HG03060 (cell line): ENCODE measurements at regions not wholly inside any gene's neighbourhood (a gene's known extent, or its start where the extent isn't known, plus 50 kb on each side); places are given as distances from the start of the nearest gene placed in this dataset.
"Not testable (repeated sequence)": the region's sequence is repeated elsewhere in the genome, so short reads cannot be mapped to it uniquely, and the experiment has no call there.

Experiments
- ATAC-seq: cut with Tn5 transposase; IDR thresholded peaks from one replicate; pipeline ENCODE4 v1.9.1; 2021; ENCODE audit warnings: low read depth, moderate number of reproducible peaks; ENCODE audit not compliant: unreplicated experiment

GRCh38 chr2:129906861-129907235 is 72.6 kb upstream of the RAB6C start:
- no peak for ATAC-seq

GRCh38 chr2:129907256-129907998 is 72.0 kb upstream of the RAB6C start:
- no peak for ATAC-seq

GRCh38 chr2:129908721-129909373 is 70.6 kb upstream of the RAB6C start:
- no peak for ATAC-seq

DNA sequence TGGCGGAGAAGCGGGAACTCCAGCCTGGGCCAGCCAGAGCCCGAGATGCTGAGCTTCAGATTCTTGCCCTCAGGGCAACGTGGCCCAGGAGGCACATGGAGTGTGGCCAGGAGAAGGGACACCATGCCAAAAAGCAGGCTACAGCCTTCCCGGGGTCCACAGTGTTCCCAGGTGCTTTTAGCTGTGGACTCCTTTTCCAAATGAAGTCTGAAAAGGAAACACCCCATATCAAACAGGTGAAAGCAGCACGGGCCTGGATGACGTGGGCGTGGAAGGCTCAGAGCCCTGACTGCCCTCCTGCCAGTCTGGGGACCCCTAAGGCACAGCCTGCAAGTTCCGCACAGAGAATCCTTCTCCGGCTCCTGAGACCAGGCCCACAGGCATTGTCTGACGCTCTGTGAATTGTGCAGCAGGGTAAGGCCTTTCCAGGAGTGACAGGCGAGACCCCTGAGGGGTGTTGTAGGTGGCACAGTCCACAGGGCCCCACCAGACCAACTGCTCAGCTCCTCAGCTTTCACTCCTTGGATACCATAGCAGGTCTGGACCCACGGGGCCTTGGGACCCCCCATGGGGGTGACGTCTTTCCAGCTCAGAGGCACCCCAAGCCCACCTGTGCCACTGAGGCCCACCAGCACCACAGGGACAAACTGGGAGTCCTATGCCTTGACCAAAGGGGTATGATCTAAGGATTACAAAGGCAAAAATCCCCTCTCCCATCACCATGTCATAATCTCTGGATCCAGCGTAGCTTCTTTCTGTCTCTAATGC is 69.6 kb upstream of the RAB6C start:
- no peak for ATAC-seq

GRCh38 chr2:129910446-129911362 is 68.8 kb upstream of the RAB6C start:
- ATAC-seq = no peak

DNA sequence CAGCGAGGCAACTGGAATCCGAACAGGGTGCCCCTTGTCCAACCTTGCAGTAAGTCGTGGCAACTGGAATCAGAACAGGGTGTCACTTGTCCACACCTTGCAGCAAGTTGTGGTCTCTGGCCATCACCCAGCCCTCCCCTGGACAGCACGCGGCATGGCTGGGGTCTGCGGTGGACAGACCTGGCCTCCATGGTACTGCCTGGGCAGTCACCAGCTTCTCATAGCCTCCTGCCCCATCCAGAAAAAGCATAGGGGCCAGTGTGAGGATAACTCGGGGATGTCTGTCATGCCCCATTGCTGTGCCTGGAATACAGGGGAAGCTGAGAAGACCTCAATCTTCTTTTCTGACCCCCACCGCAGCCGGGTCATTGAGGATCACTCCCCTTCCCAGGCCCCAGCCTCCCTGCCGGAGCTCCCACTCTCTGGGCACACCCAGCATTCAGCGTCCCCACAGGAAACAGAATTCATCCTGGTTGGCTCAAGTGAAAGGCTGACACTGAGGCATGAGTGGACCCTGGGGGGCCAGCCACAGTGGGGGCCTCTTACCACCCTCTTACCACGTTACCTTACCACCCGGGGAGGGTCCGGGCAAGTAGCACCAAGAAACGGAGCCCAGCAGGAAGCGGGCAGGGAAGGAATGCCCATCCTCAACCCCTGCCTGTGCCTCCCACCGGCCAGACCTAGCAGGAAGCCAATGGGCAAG is 68.0 kb upstream of the RAB6C start:
- ATAC-seq = no peak

DNA sequence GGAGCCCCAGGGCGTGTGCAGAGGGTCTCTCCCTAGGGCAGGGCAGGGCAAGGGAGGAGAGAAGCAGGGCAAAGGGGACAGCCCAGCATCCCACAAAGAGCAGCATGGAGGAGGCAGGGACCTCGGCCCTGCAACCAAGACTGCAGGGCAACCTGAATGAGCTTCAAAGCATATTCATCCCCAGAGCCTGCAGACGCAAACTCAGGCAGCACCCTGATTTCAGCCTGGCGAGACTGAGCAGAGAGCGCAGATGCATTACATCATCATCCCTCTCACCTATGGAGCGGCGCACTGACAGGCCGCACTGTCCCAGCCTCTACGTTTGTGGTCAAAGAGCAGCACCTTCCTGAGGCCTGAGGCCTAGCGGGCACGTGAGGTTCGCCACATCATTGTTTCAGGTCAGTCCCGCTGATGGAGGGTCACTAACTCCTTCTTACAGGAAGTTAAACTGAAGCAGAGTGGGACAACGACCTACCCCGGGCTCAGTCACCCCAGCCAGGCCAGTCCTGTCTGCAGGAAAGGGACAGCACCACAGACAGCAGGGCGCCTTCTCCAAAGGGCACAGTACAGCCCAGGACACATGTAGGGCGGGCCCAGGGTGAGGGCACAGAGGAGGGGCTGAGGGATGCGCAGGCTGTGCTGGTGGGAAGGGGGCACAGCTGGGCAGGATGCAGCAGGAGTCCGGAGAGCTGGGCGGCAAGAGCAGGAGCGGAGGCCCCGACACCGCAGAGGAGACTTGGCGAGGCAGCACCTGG is 67.2 kb upstream of the RAB6C start:
- no peak for ATAC-seq

- ATAC-seq = no peak
Measured at GRCh38 chr2:129912871-129913694, 66.4 kb upstream of the RAB6C start.

- no peak for ATAC-seq
Measured at GRCh38 chr2:129913695-129914495, 65.6 kb upstream of the RAB6C start.

DNA sequence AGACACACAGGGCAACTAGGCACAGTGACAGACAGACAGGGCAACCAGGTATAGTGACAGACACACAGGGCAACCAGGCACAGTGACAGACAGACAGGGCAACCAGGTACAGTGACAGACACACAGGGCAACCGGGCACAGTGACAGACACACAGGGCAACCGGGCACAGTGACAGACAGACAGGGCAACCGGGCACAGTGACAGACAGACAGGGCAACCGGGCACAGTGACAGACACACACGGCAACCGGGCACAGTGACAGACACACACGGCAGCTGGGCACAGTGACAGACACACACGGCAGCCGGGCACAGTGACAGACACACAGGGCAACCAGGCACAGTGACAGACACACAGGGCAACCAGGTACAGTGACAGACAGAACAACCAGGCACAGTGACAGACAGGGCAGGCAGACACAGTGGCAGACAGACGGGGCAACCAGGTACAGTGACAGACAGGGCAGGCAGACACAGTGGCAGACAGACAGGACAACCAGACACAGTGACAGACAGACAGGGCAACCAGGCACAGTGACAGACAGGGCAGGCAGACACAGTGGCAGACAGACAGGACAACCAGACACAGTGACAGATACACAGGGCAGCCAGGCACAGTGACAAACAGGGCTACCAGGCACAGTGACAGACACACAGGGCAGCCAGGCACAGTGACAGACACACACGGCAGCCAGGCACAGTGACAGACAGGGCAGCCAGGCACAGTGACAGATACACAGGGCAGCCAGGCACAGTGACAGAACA is 64.7 kb upstream of the RAB6C start:
- ATAC-seq = no peak

GRCh38 chr2:129915303-129915840 is 64.1 kb upstream of the RAB6C start:
- no peak for ATAC-seq

GRCh38 chr2:129918604-129919003 is 60.9 kb upstream of the RAB6C start:
- ATAC-seq = no peak

GRCh38 chr2:129922571-129923264 is 56.7 kb upstream of the RAB6C start:
- no peak for ATAC-seq

- ATAC-seq = no peak
Measured at GRCh38 chr2:129923265-129924091, 56.0 kb upstream of the RAB6C start.

GRCh38 chr2:129924115-129924514 is 55.4 kb upstream of the RAB6C start:
- not testable (repeated sequence) for ATAC-seq
